ENCODE measurements at regions not wholly inside any gene's neighbourhood (a gene's known extent, or its start where the extent isn't known, plus 50 kb on each side); places are given as distances from the start of the nearest gene placed in this dataset.
"Not testable (repeated sequence)": the region's sequence is repeated elsewhere in the genome, so short reads cannot be mapped to it uniquely, and the experiment has no call there.

- Histone ChIP-seq H3K9me3 (ENCODE audit: low read length) (no peaks in the 10 kb centered on the region), H3K27me3 (ENCODE audit: insufficient read depth, low read length) (no peaks in the 10 kb centered on the region), H3K4me3 (ENCODE audit: low read length) (no peak overlapping the region), H3K36me3 (ENCODE audit: insufficient read depth, low read length) (no peaks in the 10 kb centered on the region), H3K4me1 (ENCODE audit: insufficient read depth, low read length) (peaks cover 48% of the 10 kb centered on the region), H2AFZ (ENCODE audit: low read depth, low read length) (no peak overlapping the region)
Measured at GRCh38 chr6:3913077-3913957, 64.1 kb downstream of the FAM50B start.

GRCh38 chr6:3913958-3914337, 64.8 kb downstream of the FAM50B start:
- H3K4me3 ChIP-seq (ENCODE audit: low read length), result no peak overlapping the region
- no peaks in the 10 kb centered on the region for H3K9me3 ChIP-seq (ENCODE audit: low read length)
- H3K27me3 ChIP-seq (ENCODE audit: insufficient read depth, low read length), result no peaks in the 10 kb centered on the region
- H3K4me1 ChIP-seq (ENCODE audit: insufficient read depth, low read length), result peaks cover 48% of the 10 kb centered on the region
- no peaks in the 10 kb centered on the region for H3K36me3 ChIP-seq (ENCODE audit: insufficient read depth, low read length)
- H2AFZ ChIP-seq (ENCODE audit: low read depth, low read length), result no peak overlapping the region

GRCh38 chr6:3915076-3915791, 66.1 kb downstream of the FAM50B start:
- Histone ChIP-seq H3K4me3 (ENCODE audit: low read length) (no peak overlapping the region), H3K4me1 (ENCODE audit: insufficient read depth, low read length) (peaks cover 38% of the 10 kb centered on the region), H3K36me3 (ENCODE audit: insufficient read depth, low read length) (no peaks in the 10 kb centered on the region), H2AFZ (ENCODE audit: low read depth, low read length) (no peak overlapping the region), H3K27me3 (ENCODE audit: insufficient read depth, low read length) (no peaks in the 10 kb centered on the region), H3K9me3 (ENCODE audit: low read length) (no peaks in the 10 kb centered on the region)

- Histone ChIP-seq H3K4me3 (ENCODE audit: low read length) (no peak overlapping the region), H3K9me3 (ENCODE audit: low read length) (no peaks in the 10 kb centered on the region), H2AFZ (ENCODE audit: low read depth, low read length) (no peak overlapping the region), H3K4me1 (ENCODE audit: insufficient read depth, low read length) (peaks cover 28% of the 10 kb centered on the region), H3K27me3 (ENCODE audit: insufficient read depth, low read length) (no peaks in the 10 kb centered on the region), H3K36me3 (ENCODE audit: insufficient read depth, low read length) (no peaks in the 10 kb centered on the region)
Measured at GRCh38 chr6:3916211-3916610, 67.0 kb downstream of the FAM50B start.

GRCh38 chr6:3916749-3917148, 67.6 kb downstream of the FAM50B start:
- H2AFZ ChIP-seq (ENCODE audit: low read depth, low read length); H3K4me3 ChIP-seq (ENCODE audit: low read length); H3K36me3 ChIP-seq (ENCODE audit: insufficient read depth, low read length); H3K27me3 ChIP-seq (ENCODE audit: insufficient read depth, low read length); H3K9me3 ChIP-seq (ENCODE audit: low read length): not testable (repeated sequence)
- H3K4me1 ChIP-seq (ENCODE audit: insufficient read depth, low read length), result peaks cover 23% of the 10 kb centered on the region

- no peaks in the 10 kb centered on the region for H3K36me3 ChIP-seq (ENCODE audit: insufficient read depth, low read length)
- no peaks in the 10 kb centered on the region for H3K27me3 ChIP-seq (ENCODE audit: insufficient read depth, low read length)
- H3K4me1 ChIP-seq (ENCODE audit: insufficient read depth, low read length), result peaks cover 6% of the 10 kb centered on the region
- no peak overlapping the region for H2AFZ ChIP-seq (ENCODE audit: low read depth, low read length)
- H3K9me3 ChIP-seq (ENCODE audit: low read length), result no peaks in the 10 kb centered on the region
- no peak overlapping the region for H3K4me3 ChIP-seq (ENCODE audit: low read length)
Measured at GRCh38 chr6:3918469-3918868, 69.3 kb downstream of the FAM50B start.

- no peaks in the 10 kb centered on the region for H3K27me3 ChIP-seq (ENCODE audit: insufficient read depth, low read length)
- H3K4me3 ChIP-seq (ENCODE audit: low read length), result no peak overlapping the region
- H3K4me1 ChIP-seq (ENCODE audit: insufficient read depth, low read length), result no peaks in the 10 kb centered on the region
- H2AFZ ChIP-seq (ENCODE audit: low read depth, low read length), result no peak overlapping the region
- H3K36me3 ChIP-seq (ENCODE audit: insufficient read depth, low read length), result no peaks in the 10 kb centered on the region
- no peaks in the 10 kb centered on the region for H3K9me3 ChIP-seq (ENCODE audit: low read length)
Measured at GRCh38 chr6:3919130-3919628, 70.0 kb downstream of the FAM50B start.

GRCh38 chr6:3919849-3920248, 70.7 kb downstream of the FAM50B start:
- Histone ChIP-seq H3K27me3 (ENCODE audit: insufficient read depth, low read length) (no peaks in the 10 kb centered on the region), H3K4me3 (ENCODE audit: low read length) (no peak overlapping the region), H3K4me1 (ENCODE audit: insufficient read depth, low read length) (no peaks in the 10 kb centered on the region), H3K9me3 (ENCODE audit: low read length) (no peaks in the 10 kb centered on the region), H3K36me3 (ENCODE audit: insufficient read depth, low read length) (no peaks in the 10 kb centered on the region), H2AFZ (ENCODE audit: low read depth, low read length) (no peak overlapping the region)

- no peaks in the 10 kb centered on the region for H3K4me1 ChIP-seq (ENCODE audit: insufficient read depth, low read length)
- H3K9me3 ChIP-seq (ENCODE audit: low read length), result no peaks in the 10 kb centered on the region
- H2AFZ ChIP-seq (ENCODE audit: low read depth, low read length), result no peak overlapping the region
- H3K27me3 ChIP-seq (ENCODE audit: insufficient read depth, low read length), result no peaks in the 10 kb centered on the region
- no peak overlapping the region for H3K4me3 ChIP-seq (ENCODE audit: low read length)
- no peaks in the 10 kb centered on the region for H3K36me3 ChIP-seq (ENCODE audit: insufficient read depth, low read length)
Measured at GRCh38 chr6:3920321-3920720, 71.1 kb downstream of the FAM50B start.

GRCh38 chr6:3921663-3922062, 72.5 kb downstream of the FAM50B start:
- no peak overlapping the region for H2AFZ ChIP-seq (ENCODE audit: low read depth, low read length)
- no peaks in the 10 kb centered on the region for H3K36me3 ChIP-seq (ENCODE audit: insufficient read depth, low read length)
- no peaks in the 10 kb centered on the region for H3K4me1 ChIP-seq (ENCODE audit: insufficient read depth, low read length)
- no peak overlapping the region for H3K4me3 ChIP-seq (ENCODE audit: low read length)
- no peaks in the 10 kb centered on the region for H3K9me3 ChIP-seq (ENCODE audit: low read length)
- H3K27me3 ChIP-seq (ENCODE audit: insufficient read depth, low read length), result no peaks in the 10 kb centered on the region

GRCh38 chr6:3922619-3923018, 73.4 kb downstream of the FAM50B start:
- not testable (repeated sequence) for H2AFZ ChIP-seq (ENCODE audit: low read depth, low read length); H3K27me3 ChIP-seq (ENCODE audit: insufficient read depth, low read length); H3K9me3 ChIP-seq (ENCODE audit: low read length); H3K4me3 ChIP-seq (ENCODE audit: low read length); H3K4me1 ChIP-seq (ENCODE audit: insufficient read depth, low read length); H3K36me3 ChIP-seq (ENCODE audit: insufficient read depth, low read length)

GRCh38 chr6:3925223-3926149, 76.3 kb downstream of the FAM50B start:
- H3K4me1 ChIP-seq (ENCODE audit: insufficient read depth, low read length), result not testable (repeated sequence)

GRCh38 chr6:3926150-3926482, 76.9 kb downstream of the FAM50B start:
- H3K36me3 ChIP-seq (ENCODE audit: insufficient read depth, low read length), result no peaks in the 10 kb centered on the region
- no peak overlapping the region for H2AFZ ChIP-seq (ENCODE audit: low read depth, low read length)
- no peaks in the 10 kb centered on the region for H3K27me3 ChIP-seq (ENCODE audit: insufficient read depth, low read length)
- H3K9me3 ChIP-seq (ENCODE audit: low read length), result no peaks in the 10 kb centered on the region
- H3K4me1 ChIP-seq (ENCODE audit: insufficient read depth, low read length), result no peaks in the 10 kb centered on the region
- H3K4me3 ChIP-seq (ENCODE audit: low read length), result no peak overlapping the region

More at GRCh38 chr6:3925223-3926149, 76.3 kb downstream of the FAM50B start:
- H3K9me3 ChIP-seq (ENCODE audit: low read length); H3K36me3 ChIP-seq (ENCODE audit: insufficient read depth, low read length); H3K27me3 ChIP-seq (ENCODE audit: insufficient read depth, low read length); H2AFZ ChIP-seq (ENCODE audit: low read depth, low read length); H3K4me3 ChIP-seq (ENCODE audit: low read length): not testable (repeated sequence)
